OCI-LY3 (cell line): ENCODE measurements at regions not wholly inside any gene's neighbourhood (a gene's known extent, or its start where the extent isn't known, plus 50 kb on each side); places are given as distances from the start of the nearest gene placed in this dataset.
"Not testable (repeated sequence)": the region's sequence is repeated elsewhere in the genome, so short reads cannot be mapped to it uniquely, and the experiment has no call there.

ENCODE experiments used
- H2AFZ ChIP-seq: fragments of 200-600, 300-600 bp; shearing (Covaris generic); 2 replicates; pipeline ENCODE4 v1.6.0; 2014; ENCODE audit warnings: antibody characterized with exemption, low read depth, low read length
- H3K27ac ChIP-seq: fragments of 200-600, 300-600 bp; sonication (generic); 2 replicates; pipeline ENCODE4 v1.5.1; 2014; ENCODE audit warnings: mild to moderate bottlenecking, low read length, moderate library complexity, mixed read lengths
- H3K27me3 ChIP-seq: fragments of 200-600, 300-600 bp; sonication (generic); 2 replicates; pipeline ENCODE4 v1.6.1; 2014; ENCODE audit warnings: low read depth, low read length, mixed read lengths
- H3K36me3 ChIP-seq: fragments of 200-600, 300-600 bp; sonication (generic); replicated peaks from 2 replicates; pipeline ENCODE3; 2014; ENCODE audit warnings: low read depth, low read length, mixed read lengths
- H3K4me1 ChIP-seq: fragments of 300-600, 200-600 bp; sonication (generic); 2 replicates; pipeline ENCODE4 v1.6.1; 2014; ENCODE audit warnings: low read length, mixed read lengths
- H3K4me2 ChIP-seq: fragments of 200-600, 300-600 bp; sonication (generic); 2 replicates; pipeline ENCODE4 v1.6.1; 2014; ENCODE audit warnings: low read length, mixed read lengths
- H3K4me3 ChIP-seq: fragments of 300-600, 200-600 bp; sonication (generic); 2 replicates; pipeline ENCODE4 v1.5.1; 2014; ENCODE audit warnings: antibody characterized with exemption, mild to moderate bottlenecking, low read length, moderate library complexity
- H3K79me2 ChIP-seq: fragments of 300-600, 200-600 bp; shearing (Covaris generic); 2 replicates; pipeline ENCODE4 v1.6.1; 2014; ENCODE audit warnings: mild to moderate bottlenecking, low read length, mixed read lengths
- H3K9ac ChIP-seq: fragments of 300-600, 200-600 bp; shearing (Covaris generic); 2 replicates; pipeline ENCODE4 v1.6.0; 2014; ENCODE audit warnings: mild to moderate bottlenecking, low read length, moderate library complexity
- H3K9me3 ChIP-seq: fragments of 200-600, 300-600 bp; shearing (Covaris generic); 2 replicates; pipeline ENCODE4 v1.6.1; 2014; ENCODE audit warnings: low read length, mixed read lengths; ENCODE audit not compliant: insufficient read depth
- H4K20me1 ChIP-seq: fragments of 200-600, 300-600 bp; sonication (generic); 2 replicates; pipeline ENCODE4 v1.6.1; 2016; ENCODE audit warnings: low read length, mixed read lengths; ENCODE audit not compliant: insufficient read depth
- EZH2phosphoT487 ChIP-seq: fragments of 200-600 bp; shearing (Covaris generic); IDR thresholded peaks from 2 replicates; pipeline ENCODE4 v1.6.1; 2018; ENCODE audit warnings: antibody characterized with exemption, mixed run types, low read depth
- TF ChIP-seq, protein P1 (sequence below): fragments of 200-600, 300-600 bp; sonication (generic); IDR thresholded peaks from 2 replicates; pipeline ENCODE4 v1.5.1; 2014; ENCODE audit warnings: antibody characterized with exemption, low read length, low read depth

DNA sequence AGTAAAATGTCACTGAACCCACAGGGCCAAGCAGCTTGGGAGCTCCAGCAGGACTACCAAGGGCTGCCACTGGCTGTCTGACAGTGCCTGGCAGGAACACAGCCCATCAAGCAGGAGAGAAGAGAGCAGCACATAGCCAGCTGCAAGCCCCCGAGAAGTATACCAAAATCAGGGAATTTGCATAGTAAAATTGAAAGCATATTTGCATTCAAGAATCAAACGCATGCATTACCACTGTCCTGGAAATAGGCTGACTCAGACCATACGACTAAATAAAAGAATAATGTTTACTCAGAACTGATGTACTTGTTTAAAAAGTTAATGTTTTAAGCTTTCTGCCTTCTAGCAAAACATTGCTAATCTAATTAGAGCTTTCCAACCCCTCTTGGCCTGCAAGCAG, 298.1 kb downstream of the TFAP2B start:
- Histone ChIP-seq H3K4me3 (no peak overlapping the region), H4K20me1 (no peaks in the 10 kb centered on the region), H2AFZ (no peak overlapping the region), H3K4me2 (no peak overlapping the region), H3K9me3 (no peaks in the 10 kb centered on the region; the same call in 1 of the 2 replicates), H3K9ac (no peak overlapping the region), H3K79me2 (no peaks in the 10 kb centered on the region), H3K36me3 (no peaks in the 10 kb centered on the region), H3K27me3 (no peaks in the 10 kb centered on the region), H3K27ac (no peak overlapping the region), H3K4me1 (peaks cover 9% of the 10 kb centered on the region)
- TF ChIP-seq EZH2phosphoT487 = no peak

DNA sequence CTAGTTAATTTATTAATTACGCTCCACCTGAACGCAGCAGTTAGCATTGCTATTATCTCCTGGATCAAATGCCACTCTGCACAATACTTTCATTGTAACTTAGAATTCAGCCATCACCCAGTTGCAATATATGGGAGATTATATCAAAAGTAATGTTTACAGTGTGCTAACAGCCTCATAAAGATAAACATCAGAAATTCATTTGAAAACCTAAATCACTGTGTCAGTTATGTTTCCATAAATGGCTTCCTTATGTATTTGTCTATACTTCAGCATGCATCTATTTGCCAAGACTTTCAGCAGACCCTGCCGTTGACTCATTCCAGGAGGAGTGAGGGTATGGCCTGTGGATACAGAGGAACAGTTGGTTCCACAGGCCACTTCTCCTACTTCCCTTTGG, 300.1 kb downstream of the TFAP2B start:
- no peaks in the 10 kb centered on the region for H3K79me2 ChIP-seq
- no peak overlapping the region for H3K4me3 ChIP-seq
- H3K4me2 ChIP-seq = no peak overlapping the region
- H4K20me1 ChIP-seq = no peaks in the 10 kb centered on the region
- no peak overlapping the region for H3K27ac ChIP-seq
- H2AFZ ChIP-seq = no peak overlapping the region
- no peaks in the 10 kb centered on the region for H3K27me3 ChIP-seq
- H3K4me1 ChIP-seq = peaks cover 9% of the 10 kb centered on the region
- H3K9me3 ChIP-seq = no peaks in the 10 kb centered on the region; the same call in 1 of the 2 replicates
- H3K9ac ChIP-seq = no peak overlapping the region
- no peaks in the 10 kb centered on the region for H3K36me3 ChIP-seq
- TF ChIP-seq, protein P1, sequence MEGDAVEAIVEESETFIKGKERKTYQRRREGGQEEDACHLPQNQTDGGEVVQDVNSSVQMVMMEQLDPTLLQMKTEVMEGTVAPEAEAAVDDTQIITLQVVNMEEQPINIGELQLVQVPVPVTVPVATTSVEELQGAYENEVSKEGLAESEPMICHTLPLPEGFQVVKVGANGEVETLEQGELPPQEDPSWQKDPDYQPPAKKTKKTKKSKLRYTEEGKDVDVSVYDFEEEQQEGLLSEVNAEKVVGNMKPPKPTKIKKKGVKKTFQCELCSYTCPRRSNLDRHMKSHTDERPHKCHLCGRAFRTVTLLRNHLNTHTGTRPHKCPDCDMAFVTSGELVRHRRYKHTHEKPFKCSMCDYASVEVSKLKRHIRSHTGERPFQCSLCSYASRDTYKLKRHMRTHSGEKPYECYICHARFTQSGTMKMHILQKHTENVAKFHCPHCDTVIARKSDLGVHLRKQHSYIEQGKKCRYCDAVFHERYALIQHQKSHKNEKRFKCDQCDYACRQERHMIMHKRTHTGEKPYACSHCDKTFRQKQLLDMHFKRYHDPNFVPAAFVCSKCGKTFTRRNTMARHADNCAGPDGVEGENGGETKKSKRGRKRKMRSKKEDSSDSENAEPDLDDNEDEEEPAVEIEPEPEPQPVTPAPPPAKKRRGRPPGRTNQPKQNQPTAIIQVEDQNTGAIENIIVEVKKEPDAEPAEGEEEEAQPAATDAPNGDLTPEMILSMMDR = no peak
- no peak for TF ChIP-seq EZH2phosphoT487

DNA sequence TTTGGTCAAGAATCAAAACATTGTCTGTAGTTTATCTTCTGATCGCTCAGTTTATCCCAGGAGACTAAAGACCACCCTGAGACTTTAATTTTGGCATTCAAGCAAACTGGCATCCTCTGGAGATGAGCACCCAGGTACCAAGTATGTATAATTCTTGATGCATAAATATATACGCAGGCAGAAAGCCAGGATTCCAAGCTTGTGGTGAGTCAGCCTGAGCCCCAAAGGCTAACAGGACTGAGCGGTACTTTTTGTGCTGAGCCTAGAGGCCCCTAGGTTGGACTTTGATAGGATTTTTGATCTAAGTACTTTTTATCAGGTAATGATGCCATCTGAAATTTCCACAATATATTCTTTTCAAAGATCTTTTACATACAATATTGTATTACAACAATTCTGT, 301.3 kb downstream of the TFAP2B start:
- no peak overlapping the region for H3K27ac ChIP-seq
- H3K4me1 ChIP-seq = peaks cover 9% of the 10 kb centered on the region
- no peaks in the 10 kb centered on the region for H4K20me1 ChIP-seq
- H3K79me2 ChIP-seq = no peaks in the 10 kb centered on the region
- H3K36me3 ChIP-seq = no peaks in the 10 kb centered on the region
- no peaks in the 10 kb centered on the region; the same call in 1 of the 2 replicates for H3K9me3 ChIP-seq
- H2AFZ ChIP-seq = no peak overlapping the region
- no peak for TF ChIP-seq EZH2phosphoT487
- TF ChIP-seq, protein P1 = no peak
- no peak overlapping the region for H3K9ac ChIP-seq
- no peak overlapping the region for H3K4me2 ChIP-seq
- H3K27me3 ChIP-seq = no peaks in the 10 kb centered on the region
- H3K4me3 ChIP-seq = no peak overlapping the region

DNA sequence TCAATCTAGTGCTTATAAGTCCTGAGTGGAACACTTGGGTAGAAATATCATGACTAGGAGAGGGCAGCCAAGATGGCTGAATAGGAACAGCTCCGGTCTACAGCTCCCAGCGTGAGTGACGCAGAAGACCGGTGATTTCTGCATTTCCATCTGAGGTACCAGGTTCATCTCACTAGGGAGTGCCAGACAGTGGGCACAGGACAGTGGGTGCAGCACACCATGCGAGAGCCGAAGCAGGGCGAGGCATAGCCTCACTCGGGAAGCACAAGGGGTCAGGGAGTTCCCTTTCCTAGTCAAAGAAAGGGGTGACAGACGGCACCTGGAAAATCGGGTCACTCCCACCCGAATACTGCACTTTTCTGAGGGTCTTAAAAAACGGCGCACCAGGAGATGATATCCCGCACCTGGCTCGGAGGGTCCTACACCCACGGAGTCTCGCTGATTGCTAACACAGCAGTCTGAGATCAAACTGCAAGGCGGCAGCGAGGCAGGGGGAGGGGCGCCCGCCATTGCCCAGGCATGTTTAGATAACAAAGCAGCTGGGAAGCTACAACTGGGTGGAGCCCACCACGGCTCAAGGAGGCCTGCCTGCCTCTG, 302.8 kb downstream of the TFAP2B start:
- H3K9me3 ChIP-seq, H3K27me3 ChIP-seq, H4K20me1 ChIP-seq, H3K9ac ChIP-seq, H3K4me3 ChIP-seq, H2AFZ ChIP-seq, H3K27ac ChIP-seq, H3K4me1 ChIP-seq, H3K4me2 ChIP-seq, H3K79me2 ChIP-seq, H3K36me3 ChIP-seq: not testable (repeated sequence)

DNA sequence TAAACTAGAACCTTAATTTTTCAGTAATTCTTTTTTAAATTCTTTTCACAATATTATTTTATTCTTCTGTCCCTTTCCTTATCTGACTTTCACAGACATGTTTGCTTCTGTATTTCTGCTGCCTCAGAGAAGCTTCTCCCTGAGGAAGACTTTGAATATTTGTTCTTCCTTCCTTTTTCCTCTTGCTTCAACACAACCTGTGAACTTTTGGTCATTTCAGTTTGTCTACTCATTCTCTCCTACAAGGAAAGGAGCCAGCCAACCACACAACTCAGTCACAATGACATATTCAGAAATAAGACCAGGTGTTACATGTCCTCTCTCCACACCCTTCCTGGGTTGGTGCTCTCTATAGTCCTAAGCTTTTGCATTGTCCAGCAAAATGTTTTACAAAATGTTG, 310.4 kb downstream of the TFAP2B start:
- TF ChIP-seq EZH2phosphoT487 = no peak
- no peak overlapping the region for H3K4me2 ChIP-seq
- H3K27ac ChIP-seq = no peak overlapping the region
- no peak overlapping the region for H3K9ac ChIP-seq
- no peaks in the 10 kb centered on the region for H3K79me2 ChIP-seq
- H3K36me3 ChIP-seq = no peaks in the 10 kb centered on the region
- no peak overlapping the region for H3K4me3 ChIP-seq
- no peak overlapping the region for H2AFZ ChIP-seq
- H3K27me3 ChIP-seq = no peaks in the 10 kb centered on the region
- no peaks in the 10 kb centered on the region for H3K9me3 ChIP-seq
- no peaks in the 10 kb centered on the region for H4K20me1 ChIP-seq
- H3K4me1 ChIP-seq = no peaks in the 10 kb centered on the region
